ENCODE measurements at regions not wholly inside any gene's neighbourhood (a gene's known extent, or its start where the extent isn't known, plus 50 kb on each side); places are given as distances from the start of the nearest gene placed in this dataset.

- no peak for DNase-seq
Measured at GRCh38 chr5:17434982-17435381, 63.0 kb upstream of the TAF11L2 start.

GRCh38 chr5:17436350-17436749 lies 61.7 kb upstream of the TAF11L2 start:
- DNase-seq: peak; percentile 19

GRCh38 chr5:17436761-17437221 lies 61.2 kb upstream of the TAF11L2 start:
- peak; percentile 56 for DNase-seq

GRCh38 chr5:17438027-17438426 lies 60.0 kb upstream of the TAF11L2 start:
- DNase-seq: no peak

- no peak for DNase-seq
Measured at GRCh38 chr5:17439956-17440355, 58.1 kb upstream of the TAF11L2 start.

- DNase-seq: no peak
Measured at GRCh38 chr5:17440766-17441165, 57.3 kb upstream of the TAF11L2 start.

GRCh38 chr5:17441351-17441750 lies 56.7 kb upstream of the TAF11L2 start:
- DNase-seq: no peak

GRCh38 chr5:17443333-17444130 lies 54.5 kb upstream of the TAF11L2 start:
- no peak for DNase-seq

GRCh38 chr5:17444496-17444895 lies 53.5 kb upstream of the TAF11L2 start:
- no peak for DNase-seq

- DNase-seq: no peak
Measured at GRCh38 chr5:17445185-17445584, 52.8 kb upstream of the TAF11L2 start.
